HL-60 (cell line): ENCODE measurements at regions not wholly inside any gene's neighbourhood (a gene's known extent, or its start where the extent isn't known, plus 50 kb on each side); places are given as distances from the start of the nearest gene placed in this dataset.
A peak's percentile ranks its signal among the peaks of the same experiment; 100 is the strongest.

Source experiments
- DNase-seq, 2 experiments: peaks; one replicate each; pipeline ENCODE4 v3.0.0-alpha.2; 2010 to 2020; ENCODE audit warnings: low read depth in 1 of 2, low spot score in 1 of 2
- H3K27ac ChIP-seq: fragments of 250-450 bp; sonication (Bioruptor Pico); replicated peaks from 2 replicates; pipeline ENCODE4 v1.5.1; 2020; ENCODE audit warnings: mild to moderate bottlenecking, moderate library complexity
- H3K27me3 ChIP-seq: fragments of 250-450 bp; sonication (Bioruptor Pico); 2 replicates; pipeline ENCODE4 v1.5.1; 2021; ENCODE audit warnings: mild to moderate bottlenecking, moderate library complexity; ENCODE audit not compliant: insufficient read depth, poor library complexity, severe bottlenecking
- H3K4me3 ChIP-seq: replicated peaks from 2 replicates; pipeline ENCODE4 v1.5.1; 2011; ENCODE audit warnings: mild to moderate bottlenecking, control low read depth, low read length; ENCODE audit not compliant: insufficient read depth
- GABPA ChIP-seq: IDR thresholded peaks from 2 replicates; pipeline ENCODE4 v1.6.1; 2012; ENCODE audit warnings: low read depth
- POLR2AphosphoS5 ChIP-seq: IDR thresholded peaks from 2 replicates; pipeline ENCODE4 v1.6.1; 2012; ENCODE audit warnings: low read depth
- SPI1 ChIP-seq: IDR thresholded peaks from 2 replicates; pipeline ENCODE4 v1.6.1; 2012; ENCODE audit warnings: low read depth, mild to moderate bottlenecking, borderline replicate concordance
- TF ChIP-seq, protein P1 (sequence below): IDR thresholded peaks from one replicate; pipeline ENCODE4 v1.5.1; 2011; ENCODE audit warnings: low read length, control low read depth, inconsistent platforms; ENCODE audit not compliant: insufficient read depth
- TF ChIP-seq, protein P2 (sequence below): IDR thresholded peaks from 2 replicates; pipeline ENCODE4 v1.6.1; 2012; ENCODE audit warnings: low read depth; ENCODE audit not compliant: insufficient replicate concordance

DNA sequence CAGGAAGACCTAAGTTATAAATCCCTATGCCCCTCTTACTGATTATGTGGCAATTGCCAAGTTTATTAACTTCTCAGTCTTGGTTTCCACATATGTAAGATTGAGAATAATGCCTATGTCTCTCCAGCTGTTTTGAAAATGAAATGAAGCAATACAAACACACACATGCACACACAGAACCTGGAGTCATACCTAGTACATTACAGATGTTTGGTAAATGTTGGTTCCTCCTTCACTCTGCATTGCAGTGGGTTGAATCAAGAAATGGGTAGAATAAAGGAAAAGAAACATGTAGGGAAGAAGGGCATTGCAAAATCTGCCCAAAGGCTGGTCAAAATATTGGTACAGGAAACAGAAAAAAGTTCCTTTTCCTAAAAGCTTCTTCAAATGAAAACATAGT, 309.9 kb upstream of the EMCN start:
- no peak overlapping the region; the same call in 1 of the 2 replicates for H3K27ac ChIP-seq
- H3K27me3 ChIP-seq, result no peaks in the 10 kb centered on the region
- TF ChIP-seq POLR2AphosphoS5, result no peak
- TF ChIP-seq SPI1, result no peak
- TF ChIP-seq, protein P1, sequence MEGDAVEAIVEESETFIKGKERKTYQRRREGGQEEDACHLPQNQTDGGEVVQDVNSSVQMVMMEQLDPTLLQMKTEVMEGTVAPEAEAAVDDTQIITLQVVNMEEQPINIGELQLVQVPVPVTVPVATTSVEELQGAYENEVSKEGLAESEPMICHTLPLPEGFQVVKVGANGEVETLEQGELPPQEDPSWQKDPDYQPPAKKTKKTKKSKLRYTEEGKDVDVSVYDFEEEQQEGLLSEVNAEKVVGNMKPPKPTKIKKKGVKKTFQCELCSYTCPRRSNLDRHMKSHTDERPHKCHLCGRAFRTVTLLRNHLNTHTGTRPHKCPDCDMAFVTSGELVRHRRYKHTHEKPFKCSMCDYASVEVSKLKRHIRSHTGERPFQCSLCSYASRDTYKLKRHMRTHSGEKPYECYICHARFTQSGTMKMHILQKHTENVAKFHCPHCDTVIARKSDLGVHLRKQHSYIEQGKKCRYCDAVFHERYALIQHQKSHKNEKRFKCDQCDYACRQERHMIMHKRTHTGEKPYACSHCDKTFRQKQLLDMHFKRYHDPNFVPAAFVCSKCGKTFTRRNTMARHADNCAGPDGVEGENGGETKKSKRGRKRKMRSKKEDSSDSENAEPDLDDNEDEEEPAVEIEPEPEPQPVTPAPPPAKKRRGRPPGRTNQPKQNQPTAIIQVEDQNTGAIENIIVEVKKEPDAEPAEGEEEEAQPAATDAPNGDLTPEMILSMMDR, result no peak
- TF ChIP-seq GABPA, result no peak
- TF ChIP-seq, protein P2, sequence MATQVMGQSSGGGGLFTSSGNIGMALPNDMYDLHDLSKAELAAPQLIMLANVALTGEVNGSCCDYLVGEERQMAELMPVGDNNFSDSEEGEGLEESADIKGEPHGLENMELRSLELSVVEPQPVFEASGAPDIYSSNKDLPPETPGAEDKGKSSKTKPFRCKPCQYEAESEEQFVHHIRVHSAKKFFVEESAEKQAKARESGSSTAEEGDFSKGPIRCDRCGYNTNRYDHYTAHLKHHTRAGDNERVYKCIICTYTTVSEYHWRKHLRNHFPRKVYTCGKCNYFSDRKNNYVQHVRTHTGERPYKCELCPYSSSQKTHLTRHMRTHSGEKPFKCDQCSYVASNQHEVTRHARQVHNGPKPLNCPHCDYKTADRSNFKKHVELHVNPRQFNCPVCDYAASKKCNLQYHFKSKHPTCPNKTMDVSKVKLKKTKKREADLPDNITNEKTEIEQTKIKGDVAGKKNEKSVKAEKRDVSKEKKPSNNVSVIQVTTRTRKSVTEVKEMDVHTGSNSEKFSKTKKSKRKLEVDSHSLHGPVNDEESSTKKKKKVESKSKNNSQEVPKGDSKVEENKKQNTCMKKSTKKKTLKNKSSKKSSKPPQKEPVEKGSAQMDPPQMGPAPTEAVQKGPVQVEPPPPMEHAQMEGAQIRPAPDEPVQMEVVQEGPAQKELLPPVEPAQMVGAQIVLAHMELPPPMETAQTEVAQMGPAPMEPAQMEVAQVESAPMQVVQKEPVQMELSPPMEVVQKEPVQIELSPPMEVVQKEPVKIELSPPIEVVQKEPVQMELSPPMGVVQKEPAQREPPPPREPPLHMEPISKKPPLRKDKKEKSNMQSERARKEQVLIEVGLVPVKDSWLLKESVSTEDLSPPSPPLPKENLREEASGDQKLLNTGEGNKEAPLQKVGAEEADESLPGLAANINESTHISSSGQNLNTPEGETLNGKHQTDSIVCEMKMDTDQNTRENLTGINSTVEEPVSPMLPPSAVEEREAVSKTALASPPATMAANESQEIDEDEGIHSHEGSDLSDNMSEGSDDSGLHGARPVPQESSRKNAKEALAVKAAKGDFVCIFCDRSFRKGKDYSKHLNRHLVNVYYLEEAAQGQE, result no peak
- no peak overlapping the region for H3K4me3 ChIP-seq
- DNase-seq, result peak; percentile 56 to 59

DNA sequence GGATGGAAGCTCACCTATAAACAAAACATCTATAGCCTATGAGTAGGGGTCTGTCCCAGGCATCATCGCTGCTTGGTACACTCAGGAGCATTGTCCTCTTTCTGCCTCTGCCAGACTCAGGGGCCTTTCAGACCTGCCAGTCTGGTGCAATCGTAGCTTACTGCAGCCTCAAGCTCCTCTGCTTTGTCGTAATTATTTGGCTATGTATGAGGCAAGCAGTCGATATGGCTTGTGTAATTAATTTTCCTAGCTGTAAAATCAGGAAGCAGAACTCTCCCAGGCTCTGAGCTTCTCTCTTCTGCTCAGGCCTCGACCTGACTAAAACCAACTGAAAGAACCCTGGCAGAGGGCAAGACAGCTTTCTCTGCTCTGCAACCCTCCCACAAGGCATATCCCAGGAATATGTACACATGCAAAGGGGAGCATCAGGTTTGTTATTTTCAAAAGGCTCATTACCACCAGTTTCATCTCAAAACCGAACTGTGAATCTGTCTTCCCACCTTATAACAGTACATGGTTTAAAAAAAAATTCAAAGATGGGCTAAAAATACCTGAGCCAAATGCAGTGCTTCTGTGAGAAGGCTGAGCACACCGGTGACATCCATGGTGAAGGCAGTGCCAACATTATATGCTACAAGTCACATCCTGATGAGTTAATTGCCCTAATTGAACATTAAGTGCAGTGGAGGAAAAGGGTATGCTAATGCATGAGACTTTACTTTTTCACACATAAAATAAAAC, 309.2 kb upstream of the EMCN start:
- TF ChIP-seq POLR2AphosphoS5 (peak; percentile 33; the same call in 1 of the 2 replicates), SPI1 (peak; percentile 34; the same call in 1 of the 2 replicates)
- TF ChIP-seq, protein P2, result no peak
- peak; percentile 49 to 85 for DNase-seq

DNA sequence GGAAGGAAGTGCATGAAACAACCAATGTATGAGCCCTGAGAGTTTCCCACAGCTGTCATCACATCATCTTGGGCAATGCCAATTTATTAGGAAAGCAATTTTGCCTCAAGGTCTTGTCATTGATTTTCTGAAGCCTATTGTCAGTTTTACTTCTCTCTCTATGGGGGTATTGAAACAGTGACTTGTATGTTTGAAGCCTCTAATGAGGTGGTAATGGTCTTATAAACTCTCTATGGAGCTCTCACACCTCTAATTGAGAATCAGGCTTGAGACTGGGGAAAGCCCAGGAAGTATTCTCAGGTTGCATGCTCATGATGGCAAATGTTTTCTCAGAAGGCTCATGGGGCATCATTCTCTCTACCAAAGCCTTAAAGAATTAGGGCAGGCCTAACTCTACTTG, 308.2 kb upstream of the EMCN start:
- no peak overlapping the region for H3K4me3 ChIP-seq

More for the DNA sequence above, 309.2 kb upstream of the EMCN start:
- Histone ChIP-seq H3K4me3 (no peak overlapping the region), H3K27me3 (no peaks in the 10 kb centered on the region), H3K27ac (peak overlapping the region; percentile 30)

DNA sequence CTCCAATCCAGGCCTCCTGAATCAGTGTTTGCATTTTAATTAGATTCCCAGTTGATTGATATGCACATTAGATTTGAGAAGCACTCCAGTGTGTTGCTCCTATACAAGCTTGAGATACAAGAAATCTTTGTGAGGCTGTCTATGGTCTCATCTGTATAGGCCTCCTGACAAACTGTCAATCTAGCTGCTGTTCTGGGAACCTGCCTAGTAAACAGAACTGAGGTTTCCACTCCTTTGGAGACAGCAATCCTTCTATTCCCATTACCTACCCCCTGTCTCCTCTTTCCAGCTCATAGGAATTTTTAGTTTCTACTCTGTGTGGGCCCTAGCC, 306.1 kb upstream of the EMCN start:
- DNase-seq, result no peak
- TF ChIP-seq SPI1, result no peak
- TF ChIP-seq, protein P2, result no peak
- no peak for TF ChIP-seq GABPA
- TF ChIP-seq, protein P1, result no peak
- TF ChIP-seq POLR2AphosphoS5, result no peak
- no peak overlapping the region for H3K27ac ChIP-seq
- H3K4me3 ChIP-seq, result no peak overlapping the region
- H3K27me3 ChIP-seq, result no peaks in the 10 kb centered on the region

More for the DNA sequence above, 308.2 kb upstream of the EMCN start:
- H3K27me3 ChIP-seq, result no peaks in the 10 kb centered on the region
- TF ChIP-seq GABPA, result no peak
- TF ChIP-seq SPI1, result peak; percentile 40; the same call in 1 of the 2 replicates
- H3K27ac ChIP-seq, result peak overlapping the region; percentile 30
- DNase-seq, result peak in 1 of 2 experiments; percentile 42
